ENCODE measurements at regions not wholly inside any gene's neighbourhood (a gene's known extent, or its start where the extent isn't known, plus 50 kb on each side); places are given as distances from the start of the nearest gene placed in this dataset.

DNA sequence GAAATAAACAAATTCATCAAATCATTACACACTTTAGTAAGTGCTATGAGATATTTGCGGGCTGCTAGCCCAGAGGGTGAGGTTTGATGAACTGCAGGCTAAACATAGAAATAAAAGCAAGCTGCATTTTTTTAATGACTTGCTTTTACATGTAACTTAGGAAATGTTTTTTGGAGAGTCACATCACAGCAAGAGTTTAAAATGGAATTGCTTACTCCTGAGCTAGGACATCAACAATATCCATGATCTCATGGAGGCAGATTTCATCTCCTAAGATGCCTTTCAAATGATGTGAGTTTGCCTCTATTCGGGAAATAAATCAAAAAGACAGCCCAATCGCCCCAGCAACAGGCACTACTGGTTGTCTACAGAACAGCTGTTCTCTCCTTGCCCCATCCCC lies 73.4 kb upstream of the CD44 start:
- TF ChIP-seq ZC3H11A (IDR thresholded peaks at IDR 0.05) (no peak), ZFP36 (IDR thresholded peaks at IDR 0.05; ENCODE audit: borderline replicate concordance, partially characterized antibody) (no peak), CEBPB (IDR thresholded peaks at IDR 0.05) (no peak), CHD4 (IDR thresholded peaks at IDR 0.05; ENCODE audit: borderline replicate concordance) (no peak)
- TF ChIP-seq, protein P1, sequence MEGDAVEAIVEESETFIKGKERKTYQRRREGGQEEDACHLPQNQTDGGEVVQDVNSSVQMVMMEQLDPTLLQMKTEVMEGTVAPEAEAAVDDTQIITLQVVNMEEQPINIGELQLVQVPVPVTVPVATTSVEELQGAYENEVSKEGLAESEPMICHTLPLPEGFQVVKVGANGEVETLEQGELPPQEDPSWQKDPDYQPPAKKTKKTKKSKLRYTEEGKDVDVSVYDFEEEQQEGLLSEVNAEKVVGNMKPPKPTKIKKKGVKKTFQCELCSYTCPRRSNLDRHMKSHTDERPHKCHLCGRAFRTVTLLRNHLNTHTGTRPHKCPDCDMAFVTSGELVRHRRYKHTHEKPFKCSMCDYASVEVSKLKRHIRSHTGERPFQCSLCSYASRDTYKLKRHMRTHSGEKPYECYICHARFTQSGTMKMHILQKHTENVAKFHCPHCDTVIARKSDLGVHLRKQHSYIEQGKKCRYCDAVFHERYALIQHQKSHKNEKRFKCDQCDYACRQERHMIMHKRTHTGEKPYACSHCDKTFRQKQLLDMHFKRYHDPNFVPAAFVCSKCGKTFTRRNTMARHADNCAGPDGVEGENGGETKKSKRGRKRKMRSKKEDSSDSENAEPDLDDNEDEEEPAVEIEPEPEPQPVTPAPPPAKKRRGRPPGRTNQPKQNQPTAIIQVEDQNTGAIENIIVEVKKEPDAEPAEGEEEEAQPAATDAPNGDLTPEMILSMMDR (IDR thresholded peaks at IDR 0.05) = no peak
